GM12891 (cell line): ENCODE measurements at regions not wholly inside any gene's neighbourhood (a gene's known extent, or its start where the extent isn't known, plus 50 kb on each side); places are given as distances from the start of the nearest gene placed in this dataset.

Source experiments
- POLR2A ChIP-seq: IDR thresholded peaks from 2 replicates; pipeline ENCODE4 v1.6.1; 2011; ENCODE audit warnings: low read depth, low read length, control low read depth
- POLR2AphosphoS5 ChIP-seq: IDR thresholded peaks from 2 replicates; pipeline ENCODE4 v1.6.1; 2011; ENCODE audit warnings: low read depth, low read length, control low read depth
- POU2F2 ChIP-seq: IDR thresholded peaks from 2 replicates; pipeline ENCODE4 v1.6.1; 2011; ENCODE audit warnings: low read depth, mild to moderate bottlenecking, control low read depth, low read length, moderate library complexity
- SPI1 ChIP-seq: IDR thresholded peaks from 2 replicates; pipeline ENCODE4 v1.6.1; 2011; ENCODE audit warnings: low read depth, low read length, control low read depth
- TAF1 ChIP-seq: IDR thresholded peaks from 2 replicates; pipeline ENCODE4 v1.6.1; 2011; ENCODE audit warnings: low read depth, low read length, control low read depth

DNA sequence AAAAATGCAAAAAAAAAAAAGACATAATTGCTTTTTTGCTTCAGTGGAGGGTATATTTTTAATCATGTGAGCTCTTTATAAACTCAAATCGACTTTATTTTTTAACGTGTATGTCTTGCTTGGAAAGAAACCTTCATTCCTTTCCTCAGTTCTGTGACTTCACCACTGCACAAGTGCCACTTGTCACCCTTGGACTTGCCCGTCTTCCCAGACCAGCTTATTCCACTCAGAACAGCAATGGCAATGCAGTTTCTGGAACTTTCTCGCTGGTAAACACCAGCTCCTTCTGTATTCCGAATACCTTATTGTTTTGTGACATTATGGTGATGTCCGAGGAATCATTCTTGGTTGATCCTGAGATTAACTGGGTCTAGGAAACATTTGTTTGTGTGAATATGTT, 440.5 kb upstream of the ADAMTS16 start:
- TF ChIP-seq POLR2AphosphoS5 (no peak), POLR2A (no peak), TAF1 (no peak), SPI1 (no peak), POU2F2 (no peak)
